ENCODE measurements at regions not wholly inside any gene's neighbourhood (a gene's known extent, or its start where the extent isn't known, plus 50 kb on each side); places are given as distances from the start of the nearest gene placed in this dataset.

- TF ChIP-seq ZNF138 (tag by site-specific recombination; IDR thresholded peaks at IDR 0.05; ENCODE audit: borderline replicate concordance) (no peak), CTCF (tag by site-specific recombination; IDR thresholded peaks at IDR 0.05) (no peak), REST (tag by site-specific recombination; IDR thresholded peaks at IDR 0.05) (no peak), KLF9 (tag by site-specific recombination; IDR thresholded peaks at IDR 0.05; ENCODE audit: low read depth) (no peak), ATF2 (tag by site-specific recombination; IDR thresholded peaks at IDR 0.05; ENCODE audit: low read depth) (no peak), SP2 (tag by site-specific recombination; IDR thresholded peaks at IDR 0.05) (no peak), ZNF518A (tag by site-specific recombination; conservative IDR thresholded peaks at IDR 0.05; ENCODE audit: low read depth) (no peak), YY1 (tag by site-specific recombination; IDR thresholded peaks at IDR 0.05) (no peak), ZNF558 (tag by site-specific recombination; IDR thresholded peaks at IDR 0.05) (no peak), ZNF621 (tag by site-specific recombination; IDR thresholded peaks at IDR 0.05) (no peak), ZNF626 (tag by site-specific recombination; IDR thresholded peaks at IDR 0.05) (no peak), ZNF324 (tag by site-specific recombination; IDR thresholded peaks at IDR 0.05) (no peak)
Measured at GRCh38 chr11:134613646-134614045, 201.6 kb upstream of the B3GAT1 start.

Data from HEK293 (cell line).